ENCODE measurements at regions not wholly inside any gene's neighbourhood (a gene's known extent, or its start where the extent isn't known, plus 50 kb on each side); places are given as distances from the start of the nearest gene placed in this dataset.

DNA sequence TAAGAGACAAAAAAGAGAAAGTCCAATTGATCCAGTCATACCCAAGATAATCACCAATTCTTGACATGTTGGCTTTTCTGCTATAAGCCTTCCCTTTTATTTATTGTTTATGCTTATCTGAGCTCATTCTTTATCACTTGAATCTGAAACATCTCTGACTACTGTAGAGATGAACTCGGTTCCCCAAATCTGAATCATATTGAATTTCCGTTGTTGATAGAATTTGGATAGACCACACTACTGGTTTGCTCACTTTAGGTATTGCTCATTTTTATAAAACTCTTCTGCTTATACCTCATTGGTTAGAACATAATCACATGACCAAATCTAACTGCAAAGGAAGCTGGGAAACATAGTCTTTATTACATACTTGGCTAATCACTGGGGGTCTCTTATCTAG is 236.9 kb downstream of the TRIB2 start (continued):
- TF ChIP-seq, protein P1, sequence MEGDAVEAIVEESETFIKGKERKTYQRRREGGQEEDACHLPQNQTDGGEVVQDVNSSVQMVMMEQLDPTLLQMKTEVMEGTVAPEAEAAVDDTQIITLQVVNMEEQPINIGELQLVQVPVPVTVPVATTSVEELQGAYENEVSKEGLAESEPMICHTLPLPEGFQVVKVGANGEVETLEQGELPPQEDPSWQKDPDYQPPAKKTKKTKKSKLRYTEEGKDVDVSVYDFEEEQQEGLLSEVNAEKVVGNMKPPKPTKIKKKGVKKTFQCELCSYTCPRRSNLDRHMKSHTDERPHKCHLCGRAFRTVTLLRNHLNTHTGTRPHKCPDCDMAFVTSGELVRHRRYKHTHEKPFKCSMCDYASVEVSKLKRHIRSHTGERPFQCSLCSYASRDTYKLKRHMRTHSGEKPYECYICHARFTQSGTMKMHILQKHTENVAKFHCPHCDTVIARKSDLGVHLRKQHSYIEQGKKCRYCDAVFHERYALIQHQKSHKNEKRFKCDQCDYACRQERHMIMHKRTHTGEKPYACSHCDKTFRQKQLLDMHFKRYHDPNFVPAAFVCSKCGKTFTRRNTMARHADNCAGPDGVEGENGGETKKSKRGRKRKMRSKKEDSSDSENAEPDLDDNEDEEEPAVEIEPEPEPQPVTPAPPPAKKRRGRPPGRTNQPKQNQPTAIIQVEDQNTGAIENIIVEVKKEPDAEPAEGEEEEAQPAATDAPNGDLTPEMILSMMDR (conservative IDR thresholded peaks at IDR 0.05; ENCODE audit: low read depth in 2 of 2), result no peak
- no peak for TF ChIP-seq ZNF331 (CRISPR knock-in tag; IDR thresholded peaks at IDR 0.05; ENCODE audit: low read depth)

DNA sequence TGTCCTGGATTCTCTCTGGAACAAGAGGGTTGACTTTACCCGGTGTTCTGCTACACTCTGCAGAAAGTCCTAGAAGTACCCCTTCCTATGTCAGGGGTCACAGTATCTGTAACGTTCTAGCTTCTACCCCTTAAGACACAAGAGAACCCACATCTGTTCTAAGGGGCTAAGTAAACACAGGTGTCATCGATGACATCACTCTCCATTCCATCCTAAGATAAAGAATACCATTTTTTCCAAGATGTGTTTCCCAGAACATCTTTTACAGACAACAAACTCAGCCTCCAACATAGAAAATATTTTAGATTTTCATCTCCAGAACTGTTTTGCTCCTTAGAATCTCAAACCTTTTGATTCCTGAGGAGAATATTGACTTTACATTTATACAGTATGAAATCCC is 239.1 kb downstream of the TRIB2 start:
- Histone ChIP-seq H3K79me2 (replicated peaks; ENCODE audit: insufficient read depth) (no peaks in the 10 kb centered on the region), H3F3A (replicated peaks; ENCODE audit: low read depth) (no peaks in the 10 kb centered on the region), H3K4me3 (no peak overlapping the region), H3K9me2 (ENCODE audit: insufficient read depth) (no peaks in the 10 kb centered on the region), H3K27ac (ENCODE audit: low read depth) (no peak overlapping the region), H4K20me1 (replicated peaks; ENCODE audit: insufficient read depth) (no peaks in the 10 kb centered on the region), H2AFZ (no peak overlapping the region), H3K27me3 (ENCODE audit: insufficient read depth) (no peaks in the 10 kb centered on the region), H3K4me1 (ENCODE audit: insufficient read depth) (0 out of 2 replicates have a peak, but pooled peaks cover 2% of the 10 kb centered on the region), H3K36me3 (ENCODE audit: insufficient read depth) (no peaks in the 10 kb centered on the region), H3K4me2 (no peak overlapping the region)
- Mint-ChIP-seq H3K4me3 (no peak overlapping the region), H3K9me3 (0 out of 3 replicates have a peak, but pooled peaks cover 4% of the 10 kb centered on the region), H3K27ac (no peak overlapping the region), H3K4me1 (peaks cover 5% of the 10 kb centered on the region; the same call in 2 of the 3 replicates), H3K36me3 (ENCODE audit: low read depth) (no peaks in the 10 kb centered on the region), H3K27me3 (ENCODE audit: insufficient read depth, low read depth, poor library complexity) (peaks cover 2% of the 10 kb centered on the region)
- ATAC-seq (no peak), DNase-seq (ENCODE audit: low spot score) (no peak)
- TF ChIP-seq EZH2 (IDR thresholded peaks at IDR 0.05; ENCODE audit: low read depth, unreplicated experiment) (no peak), ZNF114 (CRISPR knock-in tag; IDR thresholded peaks at IDR 0.05) (no peak), JUNB (IDR thresholded peaks at IDR 0.05; ENCODE audit: unreplicated experiment) (no peak), ZNF331 (CRISPR knock-in tag; IDR thresholded peaks at IDR 0.05; ENCODE audit: low read depth) (no peak), NANOG (IDR thresholded peaks at IDR 0.05; ENCODE audit: borderline replicate concordance) (no peak)
- TF ChIP-seq, protein P2, sequence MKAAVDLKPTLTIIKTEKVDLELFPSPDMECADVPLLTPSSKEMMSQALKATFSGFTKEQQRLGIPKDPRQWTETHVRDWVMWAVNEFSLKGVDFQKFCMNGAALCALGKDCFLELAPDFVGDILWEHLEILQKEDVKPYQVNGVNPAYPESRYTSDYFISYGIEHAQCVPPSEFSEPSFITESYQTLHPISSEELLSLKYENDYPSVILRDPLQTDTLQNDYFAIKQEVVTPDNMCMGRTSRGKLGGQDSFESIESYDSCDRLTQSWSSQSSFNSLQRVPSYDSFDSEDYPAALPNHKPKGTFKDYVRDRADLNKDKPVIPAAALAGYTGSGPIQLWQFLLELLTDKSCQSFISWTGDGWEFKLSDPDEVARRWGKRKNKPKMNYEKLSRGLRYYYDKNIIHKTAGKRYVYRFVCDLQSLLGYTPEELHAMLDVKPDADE (IDR thresholded peaks at IDR 0.05), result no peak

DNA sequence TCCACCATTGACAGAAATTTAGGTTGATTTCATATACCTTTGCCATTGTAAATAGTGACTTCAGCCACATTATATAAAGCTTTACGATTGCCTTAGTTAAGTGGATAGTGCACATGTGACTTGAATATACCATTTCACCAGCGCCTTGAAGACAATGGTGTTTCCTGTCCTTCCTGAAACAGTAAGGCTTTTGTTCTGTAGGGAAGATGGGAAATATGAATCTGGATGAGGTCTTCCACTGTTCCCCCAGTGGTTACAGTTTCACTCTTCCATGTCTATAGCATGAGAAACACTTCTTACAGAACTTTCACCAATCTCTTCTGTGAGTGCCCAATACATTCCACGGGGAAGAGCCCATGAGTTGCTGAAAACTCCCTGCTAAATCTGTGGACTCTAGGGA is 240.5 kb downstream of the TRIB2 start:
- Mint-ChIP-seq H3K36me3 (ENCODE audit: low read depth) (no peaks in the 10 kb centered on the region), H3K4me3 (no peak overlapping the region), H3K27ac (no peak overlapping the region), H3K27me3 (ENCODE audit: insufficient read depth, low read depth, poor library complexity) (peaks cover 2% of the 10 kb centered on the region), H3K4me1 (no peaks in the 10 kb centered on the region), H3K9me3 (0 out of 3 replicates have a peak, but pooled peaks cover 4% of the 10 kb centered on the region)
- H3K4me1 ChIP-seq (ENCODE audit: insufficient read depth), result 0 out of 2 replicates have a peak, but pooled peaks cover 2% of the 10 kb centered on the region
- H3K9me2 ChIP-seq (ENCODE audit: insufficient read depth), result no peaks in the 10 kb centered on the region
- H4K20me1 ChIP-seq (replicated peaks; ENCODE audit: insufficient read depth), result no peaks in the 10 kb centered on the region
- H3K79me2 ChIP-seq (replicated peaks; ENCODE audit: insufficient read depth), result no peaks in the 10 kb centered on the region
- ATAC-seq, result no peak
- H3K27me3 ChIP-seq (ENCODE audit: insufficient read depth), result no peaks in the 10 kb centered on the region
- H3K4me3 ChIP-seq, result no peak overlapping the region
- no peaks in the 10 kb centered on the region for H3F3A ChIP-seq (replicated peaks; ENCODE audit: low read depth)
- no peak overlapping the region for H2AFZ ChIP-seq
- no peak for DNase-seq (ENCODE audit: low spot score)
- no peaks in the 10 kb centered on the region for H3K36me3 ChIP-seq (ENCODE audit: insufficient read depth)
- no peak overlapping the region for H3K27ac ChIP-seq (ENCODE audit: low read depth)
- no peak overlapping the region for H3K4me2 ChIP-seq
- TF ChIP-seq EZH2phosphoT487 (IDR thresholded peaks at IDR 0.05; ENCODE audit: unreplicated experiment) (no peak), NANOG (IDR thresholded peaks at IDR 0.05; ENCODE audit: borderline replicate concordance) (no peak), POLR2AphosphoS5 (IDR thresholded peaks at IDR 0.05; ENCODE audit: low read depth) (no peak), JUNB (IDR thresholded peaks at IDR 0.05; ENCODE audit: unreplicated experiment) (no peak), ZNF114 (CRISPR knock-in tag; IDR thresholded peaks at IDR 0.05) (no peak)
- TF ChIP-seq, protein P1 (conservative IDR thresholded peaks at IDR 0.05; ENCODE audit: low read depth in 2 of 2), result no peak
- TF ChIP-seq, protein P2 (IDR thresholded peaks at IDR 0.05), result no peak
